ENCODE measurements at regions not wholly inside any gene's neighbourhood (a gene's known extent, or its start where the extent isn't known, plus 50 kb on each side); places are given as distances from the start of the nearest gene placed in this dataset.

- peaks cover 1% of the 10 kb centered on the region for H3K9me3 Mint-ChIP-seq (ENCODE audit: unreplicated experiment)
- H3K4me3 Mint-ChIP-seq (ENCODE audit: unreplicated experiment) = no peak overlapping the region
- H3K27ac Mint-ChIP-seq (ENCODE audit: unreplicated experiment) = no peak overlapping the region
- peaks cover 13% of the 10 kb centered on the region for H3K36me3 Mint-ChIP-seq (ENCODE audit: unreplicated experiment)
- no peak for DNase-seq
- H3K27me3 Mint-ChIP-seq (ENCODE audit: unreplicated experiment) = no peaks in the 10 kb centered on the region
- TF ChIP-seq, protein P1, sequence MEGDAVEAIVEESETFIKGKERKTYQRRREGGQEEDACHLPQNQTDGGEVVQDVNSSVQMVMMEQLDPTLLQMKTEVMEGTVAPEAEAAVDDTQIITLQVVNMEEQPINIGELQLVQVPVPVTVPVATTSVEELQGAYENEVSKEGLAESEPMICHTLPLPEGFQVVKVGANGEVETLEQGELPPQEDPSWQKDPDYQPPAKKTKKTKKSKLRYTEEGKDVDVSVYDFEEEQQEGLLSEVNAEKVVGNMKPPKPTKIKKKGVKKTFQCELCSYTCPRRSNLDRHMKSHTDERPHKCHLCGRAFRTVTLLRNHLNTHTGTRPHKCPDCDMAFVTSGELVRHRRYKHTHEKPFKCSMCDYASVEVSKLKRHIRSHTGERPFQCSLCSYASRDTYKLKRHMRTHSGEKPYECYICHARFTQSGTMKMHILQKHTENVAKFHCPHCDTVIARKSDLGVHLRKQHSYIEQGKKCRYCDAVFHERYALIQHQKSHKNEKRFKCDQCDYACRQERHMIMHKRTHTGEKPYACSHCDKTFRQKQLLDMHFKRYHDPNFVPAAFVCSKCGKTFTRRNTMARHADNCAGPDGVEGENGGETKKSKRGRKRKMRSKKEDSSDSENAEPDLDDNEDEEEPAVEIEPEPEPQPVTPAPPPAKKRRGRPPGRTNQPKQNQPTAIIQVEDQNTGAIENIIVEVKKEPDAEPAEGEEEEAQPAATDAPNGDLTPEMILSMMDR (IDR thresholded peaks at IDR 0.05; ENCODE audit: partially characterized antibody, unreplicated experiment) = no peak
- H3K4me1 Mint-ChIP-seq (ENCODE audit: low read depth, unreplicated experiment) = no peaks in the 10 kb centered on the region
Observed at GRCh38 chr15:62691008-62691407, 351.5 kb upstream of the TPM1 start.

DNA sequence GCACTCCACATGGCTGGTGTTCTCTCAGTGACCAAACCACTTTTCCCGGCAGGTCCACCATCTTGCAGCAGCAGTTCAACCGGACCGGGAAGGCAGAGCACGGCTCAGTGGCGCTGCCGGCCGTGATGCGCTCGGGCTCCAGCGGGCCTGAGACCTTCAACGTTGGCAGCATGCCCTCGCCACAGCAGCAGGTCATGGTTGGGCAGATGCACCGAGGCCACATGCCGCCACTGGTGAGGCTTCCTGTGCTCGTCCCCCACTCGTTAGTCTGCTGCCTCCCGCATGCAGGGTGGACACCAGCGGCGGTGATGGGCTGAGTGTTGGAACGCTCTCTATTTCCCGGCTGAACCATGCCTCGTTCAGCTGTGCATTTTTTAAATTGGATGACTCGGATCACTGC lies 344.9 kb upstream of the TPM1 start:
- Mint-ChIP-seq H3K9me3 (ENCODE audit: unreplicated experiment) (no peaks in the 10 kb centered on the region), H3K27me3 (ENCODE audit: unreplicated experiment) (no peaks in the 10 kb centered on the region), H3K36me3 (ENCODE audit: unreplicated experiment) (peaks cover 10% of the 10 kb centered on the region), H3K4me3 (ENCODE audit: unreplicated experiment) (no peak overlapping the region), H3K4me1 (ENCODE audit: low read depth, unreplicated experiment) (no peaks in the 10 kb centered on the region), H3K27ac (ENCODE audit: unreplicated experiment) (no peak overlapping the region)
- no peak for DNase-seq
- TF ChIP-seq, protein P1 (IDR thresholded peaks at IDR 0.05; ENCODE audit: partially characterized antibody, unreplicated experiment) = no peak

GRCh38 chr15:62698646-62699045 lies 343.9 kb upstream of the TPM1 start:
- DNase-seq = no peak
- Mint-ChIP-seq H3K9me3 (ENCODE audit: unreplicated experiment) (peaks cover 2% of the 10 kb centered on the region), H3K36me3 (ENCODE audit: unreplicated experiment) (peaks cover 11% of the 10 kb centered on the region), H3K4me1 (ENCODE audit: low read depth, unreplicated experiment) (no peaks in the 10 kb centered on the region), H3K27ac (ENCODE audit: unreplicated experiment) (no peak overlapping the region), H3K4me3 (ENCODE audit: unreplicated experiment) (no peak overlapping the region), H3K27me3 (ENCODE audit: unreplicated experiment) (no peaks in the 10 kb centered on the region)
- TF ChIP-seq, protein P1 (IDR thresholded peaks at IDR 0.05; ENCODE audit: partially characterized antibody, unreplicated experiment) = no peak

DNA sequence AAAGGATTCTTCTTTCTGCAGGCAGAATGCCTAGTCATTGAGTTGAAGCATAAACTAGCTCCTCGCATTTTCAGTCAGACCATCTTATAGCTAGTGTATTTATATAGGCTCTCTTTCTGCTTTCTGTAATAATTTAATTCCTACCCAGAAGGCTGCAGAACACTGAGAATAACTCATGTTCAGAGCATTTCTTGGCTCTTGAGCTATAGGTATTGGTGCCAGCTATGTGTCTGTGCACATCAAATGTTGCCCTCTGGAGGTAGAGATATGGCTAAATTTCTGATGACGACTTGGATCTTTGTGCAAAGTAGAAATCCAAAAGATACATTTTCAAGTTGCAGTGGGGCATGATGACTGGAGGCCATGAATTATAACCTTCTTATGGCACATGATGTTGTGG lies 336.2 kb upstream of the TPM1 start:
- TF ChIP-seq, protein P1 (IDR thresholded peaks at IDR 0.05; ENCODE audit: partially characterized antibody, unreplicated experiment) = no peak
- no peak overlapping the region for H3K27ac Mint-ChIP-seq (ENCODE audit: unreplicated experiment)
- no peaks in the 10 kb centered on the region for H3K4me1 Mint-ChIP-seq (ENCODE audit: low read depth, unreplicated experiment)
- no peaks in the 10 kb centered on the region for H3K27me3 Mint-ChIP-seq (ENCODE audit: unreplicated experiment)
- no peak for DNase-seq
- H3K9me3 Mint-ChIP-seq (ENCODE audit: unreplicated experiment) = peaks cover 2% of the 10 kb centered on the region
- peaks cover 9% of the 10 kb centered on the region for H3K36me3 Mint-ChIP-seq (ENCODE audit: unreplicated experiment)
- H3K4me3 Mint-ChIP-seq (ENCODE audit: unreplicated experiment) = no peak overlapping the region

DNA sequence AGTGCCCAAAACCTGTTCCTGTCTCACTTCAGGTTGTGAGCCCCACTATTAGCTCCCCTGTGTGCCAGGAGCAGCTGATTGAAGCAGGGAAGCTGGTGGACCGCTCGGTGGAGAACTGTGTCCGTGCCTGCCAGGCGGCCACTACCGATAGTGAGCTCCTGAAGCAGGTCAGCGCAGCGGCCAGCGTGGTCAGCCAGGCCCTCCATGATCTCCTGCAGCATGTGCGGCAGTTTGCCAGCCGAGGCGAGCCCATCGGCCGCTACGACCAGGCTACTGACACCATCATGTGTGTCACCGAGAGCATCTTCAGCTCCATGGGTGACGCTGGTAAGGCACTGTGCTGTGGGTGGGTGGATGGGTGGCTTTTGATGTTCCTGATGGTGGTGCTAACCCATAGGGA lies 334.1 kb upstream of the TPM1 start:
- TF ChIP-seq, protein P1 (IDR thresholded peaks at IDR 0.05; ENCODE audit: partially characterized antibody, unreplicated experiment) = no peak
- DNase-seq = no peak
- Mint-ChIP-seq H3K4me3 (ENCODE audit: unreplicated experiment) (no peak overlapping the region), H3K4me1 (ENCODE audit: low read depth, unreplicated experiment) (no peaks in the 10 kb centered on the region), H3K9me3 (ENCODE audit: unreplicated experiment) (peaks cover under 1% of the 10 kb centered on the region), H3K36me3 (ENCODE audit: unreplicated experiment) (peaks cover 4% of the 10 kb centered on the region), H3K27ac (ENCODE audit: unreplicated experiment) (no peak overlapping the region), H3K27me3 (ENCODE audit: unreplicated experiment) (no peaks in the 10 kb centered on the region)

Measured in glutamatergic neuron (in vitro differentiated cells).